HFFc6 (cell line): ENCODE measurements at regions not wholly inside any gene's neighbourhood (a gene's known extent, or its start where the extent isn't known, plus 50 kb on each side); places are given as distances from the start of the nearest gene placed in this dataset.

Source experiments
- DNase-seq: peaks from one replicate; pipeline ENCODE4 v3.0.0-alpha.2; 2018
- H3K27ac Mint-ChIP-seq: 2 replicates; pipeline ENCODE4 v1.8.0; 2020; ENCODE audit warnings: mild to moderate bottlenecking, mixed read lengths
- H3K27me3 Mint-ChIP-seq: 2 replicates; pipeline ENCODE4 v1.8.0; 2021; ENCODE audit warnings: mild to moderate bottlenecking, moderate library complexity, mixed read lengths; ENCODE audit not compliant: insufficient read depth
- H3K36me3 Mint-ChIP-seq: 2 replicates; pipeline ENCODE4 v1.8.0; 2021; ENCODE audit warnings: low read depth, mixed read lengths
- H3K4me1 Mint-ChIP-seq: 2 replicates; pipeline ENCODE4 v1.8.0; 2020; ENCODE audit warnings: low read depth, mixed read lengths
- H3K4me3 Mint-ChIP-seq: 2 replicates; pipeline ENCODE4 v1.8.0; 2020; ENCODE audit warnings: mild to moderate bottlenecking, moderate library complexity, mixed read lengths
- H3K9me3 Mint-ChIP-seq: 2 replicates; pipeline ENCODE4 v1.8.0; 2020; ENCODE audit warnings: mild to moderate bottlenecking, mixed read lengths
- CTCF ChIP-seq: fragments of 200-600 bp; sonication (generic); IDR thresholded peaks from 2 replicates; pipeline ENCODE4 v1.5.0; 2021; ENCODE audit warnings: antibody characterized with exemption, mild to moderate bottlenecking

- Mint-ChIP-seq H3K9me3 (peaks cover 41% of the 10 kb centered on the region), H3K4me3 (no peak overlapping the region), H3K27ac (no peak overlapping the region), H3K4me1 (no peaks in the 10 kb centered on the region), H3K36me3 (no peaks in the 10 kb centered on the region; the same call in 1 of the 2 replicates), H3K27me3 (peaks cover 2% of the 10 kb centered on the region; the same call in 1 of the 2 replicates)
- DNase-seq: no peak
- no peak for TF ChIP-seq CTCF
Measured at GRCh38 chr15:85941186-85941855, 138.3 kb upstream of the AGBL1 start.

GRCh38 chr15:85942632-85943031, 137.0 kb upstream of the AGBL1 start:
- no peak for TF ChIP-seq CTCF
- H3K27ac Mint-ChIP-seq: no peak overlapping the region
- peaks cover 46% of the 10 kb centered on the region for H3K9me3 Mint-ChIP-seq
- DNase-seq: no peak
- H3K4me1 Mint-ChIP-seq: no peaks in the 10 kb centered on the region
- H3K4me3 Mint-ChIP-seq: no peak overlapping the region
- H3K27me3 Mint-ChIP-seq: peaks cover 2% of the 10 kb centered on the region; the same call in 1 of the 2 replicates
- H3K36me3 Mint-ChIP-seq: no peaks in the 10 kb centered on the region; the same call in 1 of the 2 replicates

GRCh38 chr15:85943151-85943550, 136.5 kb upstream of the AGBL1 start:
- Mint-ChIP-seq H3K4me1 (no peaks in the 10 kb centered on the region), H3K27me3 (peaks cover 2% of the 10 kb centered on the region; the same call in 1 of the 2 replicates), H3K27ac (no peak overlapping the region), H3K4me3 (no peak overlapping the region), H3K36me3 (no peaks in the 10 kb centered on the region; the same call in 1 of the 2 replicates), H3K9me3 (peaks cover 46% of the 10 kb centered on the region)
- TF ChIP-seq CTCF: no peak
- no peak for DNase-seq

- no peak overlapping the region for H3K27ac Mint-ChIP-seq
Measured at GRCh38 chr15:85943791-85944190, 135.9 kb upstream of the AGBL1 start.

GRCh38 chr15:85947021-85947420, 132.7 kb upstream of the AGBL1 start:
- Mint-ChIP-seq H3K4me1 (no peaks in the 10 kb centered on the region), H3K27me3 (peaks cover 2% of the 10 kb centered on the region), H3K4me3 (no peak overlapping the region), H3K27ac (no peak overlapping the region), H3K36me3 (no peaks in the 10 kb centered on the region), H3K9me3 (peaks cover 51% of the 10 kb centered on the region)
- no peak for DNase-seq
- TF ChIP-seq CTCF: no peak

More at GRCh38 chr15:85943791-85944190, 135.9 kb upstream of the AGBL1 start:
- Mint-ChIP-seq H3K27me3 (peaks cover 2% of the 10 kb centered on the region; the same call in 1 of the 2 replicates), H3K9me3 (peaks cover 44% of the 10 kb centered on the region), H3K4me1 (no peaks in the 10 kb centered on the region), H3K36me3 (no peaks in the 10 kb centered on the region; the same call in 1 of the 2 replicates), H3K4me3 (no peak overlapping the region)
- no peak for DNase-seq
- no peak for TF ChIP-seq CTCF
